ENCODE measurements at regions not wholly inside any gene's neighbourhood (a gene's known extent, or its start where the extent isn't known, plus 50 kb on each side); places are given as distances from the start of the nearest gene placed in this dataset.

GRCh38 chr14:28284546-28285300 lies 481.9 kb upstream of the FOXG1 start:
- Histone ChIP-seq H3K9me3 (ENCODE audit: insufficient read depth, low read length, severe bottlenecking) (no peaks in the 10 kb centered on the region), H3K36me3 (ENCODE audit: insufficient read depth, low read length) (no peaks in the 10 kb centered on the region), H3K79me2 (ENCODE audit: insufficient read depth, low read length) (no peaks in the 10 kb centered on the region), H3K4me3 (ENCODE audit: low read depth in 1 of 2, low read length in 2 of 2) (no peak overlapping the region), H3K27ac (ENCODE audit: low read length) (no peak overlapping the region), H3K4me2 (ENCODE audit: insufficient read depth, low read length) (no peak overlapping the region), H2AFZ (ENCODE audit: low read depth, low read length) (no peak overlapping the region), H3K9ac (ENCODE audit: low read depth, low read length) (no peak overlapping the region), H3K4me1 (ENCODE audit: insufficient read depth, low read length) (no peaks in the 10 kb centered on the region), H3K27me3 (ENCODE audit: insufficient read depth, low read length, poor library complexity) (no peaks in the 10 kb centered on the region), H4K20me1 (ENCODE audit: insufficient read depth, low read length) (no peaks in the 10 kb centered on the region)
- TF ChIP-seq CTCF (IDR thresholded peaks at IDR 0.05; ENCODE audit: borderline replicate concordance, extremely low read depth, low read length, poor library complexity, severe bottlenecking) (no peak), EZH2 (IDR thresholded peaks at IDR 0.05; ENCODE audit: borderline replicate concordance, low read depth, low read length, severe bottlenecking) (no peak)
- DNase-seq: no peak
- no peak for ATAC-seq (ENCODE audit: insufficient read depth, low read depth)

GRCh38 chr14:28294834-28295440 lies 471.6 kb upstream of the FOXG1 start:
- H3K4me1 ChIP-seq (ENCODE audit: insufficient read depth, low read length): no peaks in the 10 kb centered on the region
- no peaks in the 10 kb centered on the region for H3K9me3 ChIP-seq (ENCODE audit: insufficient read depth, low read length, severe bottlenecking)
- H3K79me2 ChIP-seq (ENCODE audit: insufficient read depth, low read length): no peaks in the 10 kb centered on the region
- no peaks in the 10 kb centered on the region for H3K36me3 ChIP-seq (ENCODE audit: insufficient read depth, low read length)
- H3K27me3 ChIP-seq (ENCODE audit: insufficient read depth, low read length, poor library complexity): no peaks in the 10 kb centered on the region
- H3K27ac ChIP-seq (ENCODE audit: low read length): no peak overlapping the region
- H4K20me1 ChIP-seq (ENCODE audit: insufficient read depth, low read length): no peaks in the 10 kb centered on the region
- TF ChIP-seq CTCF (IDR thresholded peaks at IDR 0.05; ENCODE audit: borderline replicate concordance, extremely low read depth, low read length, poor library complexity, severe bottlenecking): peak; percentile 27
- TF ChIP-seq EZH2 (IDR thresholded peaks at IDR 0.05; ENCODE audit: borderline replicate concordance, low read depth, low read length, severe bottlenecking): no peak
- H3K9ac ChIP-seq (ENCODE audit: low read depth, low read length): no peak overlapping the region
- H3K4me2 ChIP-seq (ENCODE audit: insufficient read depth, low read length): no peak overlapping the region
- H2AFZ ChIP-seq (ENCODE audit: low read depth, low read length): no peak overlapping the region
- ATAC-seq (ENCODE audit: insufficient read depth, low read depth) (no peak), DNase-seq (no peak)
- H3K4me3 ChIP-seq (ENCODE audit: low read depth in 1 of 2, low read length in 2 of 2): no peak overlapping the region

- Histone ChIP-seq H2AFZ (ENCODE audit: low read depth, low read length) (no peak overlapping the region), H3K4me2 (ENCODE audit: insufficient read depth, low read length) (no peak overlapping the region), H3K4me1 (ENCODE audit: insufficient read depth, low read length) (no peaks in the 10 kb centered on the region), H3K9ac (ENCODE audit: low read depth, low read length) (no peak overlapping the region), H3K27ac (ENCODE audit: low read length) (no peak overlapping the region), H3K27me3 (ENCODE audit: insufficient read depth, low read length, poor library complexity) (no peaks in the 10 kb centered on the region), H3K79me2 (ENCODE audit: insufficient read depth, low read length) (no peaks in the 10 kb centered on the region), H3K9me3 (ENCODE audit: insufficient read depth, low read length, severe bottlenecking) (peaks cover 8% of the 10 kb centered on the region), H3K36me3 (ENCODE audit: insufficient read depth, low read length) (no peaks in the 10 kb centered on the region), H3K4me3 (ENCODE audit: low read depth in 1 of 2, low read length in 2 of 2) (no peak overlapping the region), H4K20me1 (ENCODE audit: insufficient read depth, low read length) (no peaks in the 10 kb centered on the region)
- DNase-seq (no peak), ATAC-seq (ENCODE audit: insufficient read depth, low read depth) (no peak)
- TF ChIP-seq CTCF (IDR thresholded peaks at IDR 0.05; ENCODE audit: borderline replicate concordance, extremely low read depth, low read length, poor library complexity, severe bottlenecking): no peak
- no peak for TF ChIP-seq EZH2 (IDR thresholded peaks at IDR 0.05; ENCODE audit: borderline replicate concordance, low read depth, low read length, severe bottlenecking)
Measured at GRCh38 chr14:28297559-28297958, 469.0 kb upstream of the FOXG1 start.
